HEK293 (cell line): ENCODE measurements at regions not wholly inside any gene's neighbourhood (a gene's known extent, or its start where the extent isn't known, plus 50 kb on each side); places are given as distances from the start of the nearest gene placed in this dataset.

Experiments used
- CTCF ChIP-seq: fragments of 450-650 bp; formaldehyde crosslinking; IDR thresholded peaks from 2 replicates; pipeline ENCODE4 v1.5.1; 2016; ENCODE audit warnings: missing biosample characterization, missing genetic modification characterization
- EGR2 ChIP-seq: fragments of 450-650 bp; formaldehyde crosslinking; IDR thresholded peaks from 2 replicates; pipeline ENCODE4 v1.5.1; 2016; ENCODE audit warnings: low read depth, missing biosample characterization, missing genetic modification characterization
- SP2 ChIP-seq: fragments of 450-650 bp; formaldehyde crosslinking; IDR thresholded peaks from 2 replicates; pipeline ENCODE4 v1.5.1; 2016; ENCODE audit warnings: missing biosample characterization, missing genetic modification characterization
- SP7 ChIP-seq: fragments of 450-650 bp; formaldehyde crosslinking; IDR thresholded peaks from 2 replicates; pipeline ENCODE4 v1.5.1; 2016; ENCODE audit warnings: missing biosample characterization, missing genetic modification characterization
- TCF7L2 ChIP-seq: IDR thresholded peaks from 2 replicates; pipeline ENCODE4 v1.6.1; 2011; ENCODE audit warnings: low read depth, mild to moderate bottlenecking, inconsistent platforms, low read length, moderate library complexity, borderline replicate concordance
- ZBTB20 ChIP-seq: fragments of 450-650 bp; formaldehyde crosslinking; IDR thresholded peaks from 2 replicates; pipeline ENCODE4 v1.5.1; 2016; ENCODE audit warnings: missing biosample characterization, missing genetic modification characterization
- ZBTB7A ChIP-seq: fragments of 450-650 bp; formaldehyde crosslinking; IDR thresholded peaks from 2 replicates; pipeline ENCODE4 v1.5.1; 2016; ENCODE audit warnings: low read depth, missing biosample characterization, missing genetic modification characterization
- ZNF398 ChIP-seq: fragments of 450-650 bp; formaldehyde crosslinking; IDR thresholded peaks from 2 replicates; pipeline ENCODE4 v1.5.1; 2017; ENCODE audit warnings: missing biosample characterization, missing genetic modification characterization
- ZNF600 ChIP-seq: fragments of 450-650 bp; formaldehyde crosslinking; IDR thresholded peaks from 2 replicates; pipeline ENCODE4 v1.5.1; 2016; ENCODE audit warnings: missing biosample characterization, missing genetic modification characterization

GRCh38 chr1:57860325-57860724 is 436.5 kb upstream of the DAB1 start:
- TF ChIP-seq ZNF398 (tag by site-specific recombination): no peak
- no peak for TF ChIP-seq ZBTB20 (tag by site-specific recombination)
- no peak for TF ChIP-seq ZNF600 (tag by site-specific recombination)
- no peak for TF ChIP-seq SP2 (tag by site-specific recombination)
- no peak for TF ChIP-seq ZBTB7A
- TF ChIP-seq CTCF (tag by site-specific recombination): no peak
- no peak for TF ChIP-seq TCF7L2
- TF ChIP-seq SP7 (tag by site-specific recombination): no peak
- no peak for TF ChIP-seq EGR2 (tag by site-specific recombination)
